ENCODE measurements at regions not wholly inside any gene's neighbourhood (a gene's known extent, or its start where the extent isn't known, plus 50 kb on each side); places are given as distances from the start of the nearest gene placed in this dataset.
"Not testable (repeated sequence)": the region's sequence is repeated elsewhere in the genome, so short reads cannot be mapped to it uniquely, and the experiment has no call there.

- DNase-seq, result no peak
Measured at GRCh38 chr6:4677011-4677750, 99.0 kb upstream of the CDYL start.

GRCh38 chr6:4676016-4676415 lies 100.2 kb upstream of the CDYL start:
- no peak for DNase-seq

- DNase-seq, result no peak
Measured at GRCh38 chr6:4675121-4675520, 101.1 kb upstream of the CDYL start.

GRCh38 chr6:4673861-4674260 lies 102.3 kb upstream of the CDYL start:
- no peak for DNase-seq

GRCh38 chr6:4672772-4673171 lies 103.4 kb upstream of the CDYL start:
- DNase-seq, result no peak

- no peak for DNase-seq
Measured at GRCh38 chr6:4671587-4672115, 104.6 kb upstream of the CDYL start.

GRCh38 chr6:4670824-4671409 lies 105.3 kb upstream of the CDYL start:
- DNase-seq, result no peak

- DNase-seq, result peak in 1 of 3 donors; percentile 19
Measured at GRCh38 chr6:4670290-4670689, 105.9 kb upstream of the CDYL start.

- no peak for DNase-seq
Measured at GRCh38 chr6:4668271-4669179, 107.7 kb upstream of the CDYL start.

GRCh38 chr6:4667591-4667990 lies 108.6 kb upstream of the CDYL start:
- no peak for DNase-seq

- DNase-seq, result no peak
Measured at GRCh38 chr6:4666886-4667513, 109.2 kb upstream of the CDYL start.

GRCh38 chr6:4665489-4666417 lies 110.5 kb upstream of the CDYL start:
- DNase-seq, result no peak

GRCh38 chr6:4664911-4665310 lies 111.3 kb upstream of the CDYL start:
- DNase-seq, result no peak

- peak; percentile 73 to 94 (median 88) for DNase-seq
Measured at GRCh38 chr6:4664117-4664626, 112.0 kb upstream of the CDYL start.

GRCh38 chr6:4662886-4663285 lies 113.3 kb upstream of the CDYL start:
- DNase-seq, result no peak

- DNase-seq, result no peak
Measured at GRCh38 chr6:4661391-4661790, 114.8 kb upstream of the CDYL start.

- DNase-seq, result no peak
Measured at GRCh38 chr6:4660377-4661321, 115.6 kb upstream of the CDYL start.

- not testable (repeated sequence) for DNase-seq
Measured at GRCh38 chr6:4659719-4660118, 116.5 kb upstream of the CDYL start.

GRCh38 chr6:4658486-4658885 lies 117.7 kb upstream of the CDYL start:
- DNase-seq, result no peak
